NCI-H146 (cell line): ENCODE measurements at regions not wholly inside any gene's neighbourhood (a gene's known extent, or its start where the extent isn't known, plus 50 kb on each side); places are given as distances from the start of the nearest gene placed in this dataset.
"Not testable (repeated sequence)": the region's sequence is repeated elsewhere in the genome, so short reads cannot be mapped to it uniquely, and the experiment has no call there.

Experiments used
- DNase-seq: peaks from one replicate; lab custom pipeline; 2025; lab: John Stamatoyannopoulos, UW

DNA sequence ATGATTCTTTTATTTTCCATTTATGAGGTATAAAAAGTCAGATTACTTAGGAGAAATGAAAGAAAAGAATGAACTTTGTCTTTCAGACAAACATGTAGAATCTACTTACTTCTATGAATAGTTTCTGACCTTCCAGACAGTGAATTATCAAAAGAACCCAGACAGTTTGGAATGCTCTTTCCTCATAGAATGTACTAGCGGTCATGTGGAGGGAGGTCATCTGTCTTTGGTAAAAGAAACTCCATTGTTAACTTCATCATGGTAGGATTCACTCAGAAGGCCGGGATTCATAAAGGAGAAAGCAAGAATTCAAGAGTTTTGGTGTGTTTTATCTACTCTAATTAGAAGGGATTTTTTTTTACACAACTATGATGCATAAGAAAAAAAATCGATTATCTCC, 144.8 kb upstream of the ZNF804B start:
- DNase-seq: no peak

GRCh38 chr7:88610942-88611341, 148.6 kb upstream of the ZNF804B start:
- DNase-seq: no peak

DNA sequence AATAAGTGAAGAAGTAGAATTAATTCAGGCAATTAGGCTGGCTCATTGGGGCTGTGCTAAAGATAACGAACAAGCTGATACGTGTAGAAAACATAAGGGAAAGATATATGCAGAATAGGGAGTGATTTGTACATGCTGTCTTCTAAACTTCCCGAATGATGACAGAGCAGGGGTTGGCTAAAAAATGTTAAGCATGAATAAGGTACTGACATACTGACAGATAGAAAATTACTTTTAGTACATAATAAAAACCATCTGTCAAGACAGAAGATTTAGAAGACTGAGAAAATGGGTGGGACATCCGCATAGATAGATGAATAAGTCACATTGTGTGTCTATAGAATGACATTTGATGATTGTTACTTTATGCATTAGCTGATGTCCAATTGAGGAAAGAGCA, 158.8 kb upstream of the ZNF804B start:
- DNase-seq: no peak

DNA sequence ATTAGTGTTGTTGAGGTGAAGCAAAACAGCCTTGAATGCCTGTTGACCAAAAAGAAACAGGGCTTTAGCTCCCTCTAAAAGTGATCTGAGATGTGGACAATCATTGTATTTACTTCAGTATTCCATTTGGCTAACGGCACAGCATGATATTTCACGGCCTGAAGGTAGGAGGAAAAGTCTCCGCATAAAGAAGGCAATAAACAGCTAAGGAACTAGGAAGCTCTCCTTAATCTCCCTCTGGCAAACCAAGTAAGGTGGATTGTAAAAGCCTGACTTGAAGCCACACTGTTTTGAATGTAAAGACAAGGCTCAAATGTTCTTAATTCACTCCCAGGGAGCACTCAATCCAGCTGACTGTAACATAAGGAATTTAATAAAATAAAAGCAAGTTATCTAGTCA, 160.0 kb upstream of the ZNF804B start:
- DNase-seq: no peak

- no peak for DNase-seq
Measured at GRCh38 chr7:88597941-88598425, 161.5 kb upstream of the ZNF804B start.

DNA sequence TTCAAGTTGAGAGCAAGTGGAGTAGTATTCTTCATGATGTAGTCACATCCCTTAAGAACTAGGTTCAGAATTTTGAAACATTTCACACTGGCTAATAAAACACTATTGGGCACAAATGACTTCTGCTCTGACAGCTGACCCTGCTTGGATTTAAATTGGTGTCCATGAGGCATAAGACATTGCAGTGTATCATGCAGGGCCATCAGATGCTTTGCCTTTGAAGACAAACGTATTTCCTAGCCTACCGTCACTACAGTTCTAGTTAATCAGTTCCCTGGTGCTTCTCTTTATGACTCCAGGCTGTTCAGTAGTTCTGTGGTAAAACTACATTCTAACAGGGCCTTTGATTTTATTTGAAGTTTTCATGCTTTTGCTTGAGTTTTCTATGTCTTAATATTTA, 168.5 kb upstream of the ZNF804B start:
- no peak for DNase-seq

DNA sequence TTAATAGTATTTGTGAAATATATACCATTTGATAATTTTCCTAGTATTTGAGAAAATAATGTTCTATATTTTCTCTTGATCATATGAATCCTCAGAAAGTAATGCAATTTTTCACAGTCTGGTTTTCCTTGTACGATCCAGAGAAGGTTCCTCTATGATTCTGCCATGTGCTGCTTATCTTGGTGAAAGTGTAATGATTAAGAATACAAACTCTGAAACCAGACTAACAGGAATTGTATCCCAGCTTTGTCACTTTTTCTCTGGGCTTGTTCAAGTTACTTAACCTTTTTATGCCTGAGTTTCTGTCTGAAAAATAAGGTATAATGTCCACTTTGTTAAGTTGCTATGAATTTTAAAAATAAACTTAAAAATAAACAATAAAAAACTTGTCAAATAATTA, 169.6 kb upstream of the ZNF804B start:
- DNase-seq: no peak

- DNase-seq: no peak
Measured at GRCh38 chr7:88586890-88587289, 172.6 kb upstream of the ZNF804B start.

DNA sequence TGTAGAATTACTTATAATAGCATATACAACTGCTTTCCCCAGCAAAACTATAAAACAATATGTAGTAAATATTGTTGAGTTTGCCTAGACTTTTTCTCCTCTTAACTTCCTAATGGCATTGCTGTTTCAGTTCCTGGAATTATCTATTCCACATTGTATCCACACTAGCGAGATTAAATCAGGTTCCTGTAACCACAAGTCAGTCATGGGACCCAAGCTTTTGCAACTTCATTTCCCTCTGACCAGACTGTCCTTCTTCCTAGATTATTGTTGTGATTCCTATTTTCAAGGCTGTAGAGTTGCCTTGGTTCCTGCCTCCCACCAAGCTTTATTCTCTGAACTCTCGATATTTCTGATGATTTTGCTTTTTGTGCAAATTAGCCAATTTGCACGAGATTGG, 173.3 kb upstream of the ZNF804B start:
- no peak for DNase-seq

GRCh38 chr7:88576720-88577119, 182.8 kb upstream of the ZNF804B start:
- DNase-seq: no peak

DNA sequence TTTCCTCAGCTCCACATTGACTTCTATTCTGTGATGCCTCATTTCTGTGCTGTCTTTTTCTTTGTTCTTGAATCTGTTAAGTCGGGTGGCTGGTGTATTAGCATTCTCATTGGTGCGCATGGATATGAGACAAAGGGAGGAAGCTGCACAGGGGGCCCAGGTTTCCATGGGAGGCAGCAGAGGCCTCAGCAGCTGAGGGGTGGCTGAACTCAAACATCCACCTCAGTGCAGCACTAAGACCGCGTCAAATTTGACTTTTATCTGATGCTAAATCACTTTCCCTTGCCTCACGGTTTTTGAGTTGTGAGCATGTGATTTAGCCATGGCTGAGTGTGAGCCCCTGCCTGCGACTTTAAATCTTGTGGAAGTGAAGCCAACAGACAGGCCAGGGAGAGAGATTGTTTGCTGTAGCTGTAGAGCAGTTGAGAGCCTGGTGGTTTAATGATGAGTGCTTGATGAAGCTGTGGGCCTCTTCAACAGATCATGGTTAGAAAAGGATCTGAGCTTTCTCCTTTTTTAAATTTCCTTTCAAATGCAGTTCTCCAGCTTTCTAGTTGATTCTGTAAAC, 193.3 kb upstream of the ZNF804B start:
- DNase-seq: no peak

DNA sequence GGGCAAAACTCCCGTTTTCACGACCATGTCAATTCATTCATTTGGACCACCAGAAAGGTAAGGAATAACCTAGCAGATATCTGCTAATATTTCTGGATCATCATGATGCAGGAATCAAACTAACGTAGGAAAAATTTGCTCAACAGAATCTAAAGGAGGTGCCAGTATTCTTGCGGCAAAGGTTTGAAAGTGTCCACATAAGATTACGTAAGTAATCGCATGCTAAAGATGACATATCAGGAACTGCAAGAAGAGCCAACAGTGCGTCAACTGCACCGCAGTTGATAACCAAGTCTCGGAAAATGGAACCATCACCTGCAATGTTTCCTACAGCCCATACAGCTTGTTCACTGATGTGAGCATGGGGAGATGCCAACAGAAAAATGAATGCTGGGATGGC, 194.1 kb upstream of the ZNF804B start:
- no peak for DNase-seq

DNA sequence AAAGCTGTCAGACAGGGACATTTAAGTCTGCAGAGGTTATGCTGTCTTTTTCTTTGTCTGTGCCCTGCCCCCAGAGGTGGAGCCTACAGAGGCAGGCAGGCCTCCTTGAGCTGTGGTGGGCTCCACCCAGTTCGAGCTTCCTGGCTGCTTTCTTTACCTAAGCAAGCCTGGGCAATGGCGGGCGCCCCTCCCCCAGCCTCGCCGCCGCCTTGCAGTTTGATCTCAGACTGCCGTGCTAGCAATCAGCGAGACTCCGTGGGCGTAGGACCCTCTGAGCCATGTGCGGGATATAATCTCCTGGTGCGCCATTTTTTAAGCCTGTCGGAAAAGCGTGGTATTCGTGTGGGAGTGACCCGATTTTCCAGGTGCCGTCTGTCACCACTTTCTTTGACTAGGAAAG, 203.1 kb upstream of the ZNF804B start:
- not testable (repeated sequence) for DNase-seq

DNA sequence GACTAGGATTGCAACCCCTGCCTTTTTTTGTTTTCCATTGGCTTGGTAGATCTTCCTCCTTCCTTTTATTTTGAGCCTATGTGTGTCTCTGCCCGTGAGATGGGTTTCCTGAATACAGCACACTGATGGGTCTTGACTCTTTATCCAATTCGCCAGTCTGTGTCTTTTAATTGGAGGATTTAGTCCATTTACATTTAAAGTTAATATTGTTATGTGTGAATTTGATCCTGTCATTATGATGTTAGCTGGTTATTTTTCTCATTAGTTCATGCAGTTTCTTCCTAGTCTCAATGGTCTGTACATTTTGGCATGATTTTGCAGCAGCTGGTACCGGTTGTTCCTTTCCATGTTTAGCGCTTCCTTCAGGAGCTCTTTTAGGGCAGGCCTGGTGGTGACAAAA, 204.7 kb upstream of the ZNF804B start:
- DNase-seq: not testable (repeated sequence)

- DNase-seq: no peak
Measured at GRCh38 chr7:88548399-88548798, 211.1 kb upstream of the ZNF804B start.

DNA sequence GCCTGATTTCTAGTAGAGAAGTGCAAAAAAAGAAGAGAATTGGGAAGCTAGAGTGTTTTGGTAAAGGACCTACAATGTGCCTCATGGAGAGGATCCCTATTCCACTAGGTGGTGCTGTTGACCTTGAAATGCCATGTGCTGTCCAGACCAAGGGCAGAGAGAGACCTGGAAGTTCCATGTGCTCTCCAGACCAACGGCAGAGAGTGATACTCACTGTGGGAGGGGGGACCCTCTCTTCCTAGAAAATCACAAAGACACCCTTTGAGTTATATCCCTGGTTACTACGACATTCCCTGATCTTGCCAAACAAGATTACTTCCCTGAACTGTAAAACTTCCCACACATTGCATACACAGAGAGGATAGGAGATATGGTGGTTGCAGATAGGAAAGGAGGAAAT, 212.7 kb upstream of the ZNF804B start:
- DNase-seq: peak; percentile 0

- DNase-seq: no peak
Measured at GRCh38 chr7:88545663-88546062, 213.8 kb upstream of the ZNF804B start.

DNA sequence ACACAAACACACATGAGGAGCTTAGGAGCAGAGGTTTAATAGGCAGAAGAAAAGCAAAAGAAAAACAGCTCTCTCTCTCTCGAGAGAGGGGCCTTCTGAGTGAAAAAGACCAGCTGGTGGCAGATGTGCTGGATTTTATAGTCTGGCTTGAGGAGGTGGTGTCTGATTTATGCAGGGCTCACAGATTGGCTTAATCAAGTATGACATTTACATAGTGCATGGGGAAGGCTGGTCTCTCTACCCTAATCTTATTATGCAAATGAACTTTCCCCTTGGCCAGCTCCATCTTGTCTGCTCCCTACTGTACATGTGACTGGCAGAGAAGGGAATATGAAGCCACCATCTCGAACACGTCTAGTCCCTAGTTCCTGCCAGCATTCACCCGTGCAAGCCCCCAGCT, 219.5 kb upstream of the ZNF804B start:
- no peak for DNase-seq

DNA sequence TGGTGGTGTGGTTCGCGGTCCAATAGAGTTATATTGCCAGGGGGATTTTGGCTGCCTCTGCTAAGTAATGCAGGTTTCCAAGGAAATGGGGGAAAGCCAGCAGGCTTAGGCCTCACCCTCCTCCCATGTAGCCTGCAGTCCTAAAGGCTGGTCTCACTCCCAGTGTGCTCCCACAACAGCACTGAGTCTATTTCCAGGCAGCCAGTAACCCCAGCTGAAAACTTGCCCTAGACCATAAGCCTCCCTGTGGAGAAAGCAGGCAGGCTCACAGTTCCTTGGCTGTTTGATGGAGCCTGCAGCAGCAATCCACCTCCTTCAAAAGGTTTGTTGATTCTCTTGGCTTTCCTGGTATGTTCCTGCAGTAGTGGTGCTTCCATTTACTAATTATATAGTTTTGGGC, 220.0 kb upstream of the ZNF804B start:
- DNase-seq: no peak

- no peak for DNase-seq
Measured at GRCh38 chr7:88523645-88524044, 217.0 kb upstream of the STEAP4 start.

DNA sequence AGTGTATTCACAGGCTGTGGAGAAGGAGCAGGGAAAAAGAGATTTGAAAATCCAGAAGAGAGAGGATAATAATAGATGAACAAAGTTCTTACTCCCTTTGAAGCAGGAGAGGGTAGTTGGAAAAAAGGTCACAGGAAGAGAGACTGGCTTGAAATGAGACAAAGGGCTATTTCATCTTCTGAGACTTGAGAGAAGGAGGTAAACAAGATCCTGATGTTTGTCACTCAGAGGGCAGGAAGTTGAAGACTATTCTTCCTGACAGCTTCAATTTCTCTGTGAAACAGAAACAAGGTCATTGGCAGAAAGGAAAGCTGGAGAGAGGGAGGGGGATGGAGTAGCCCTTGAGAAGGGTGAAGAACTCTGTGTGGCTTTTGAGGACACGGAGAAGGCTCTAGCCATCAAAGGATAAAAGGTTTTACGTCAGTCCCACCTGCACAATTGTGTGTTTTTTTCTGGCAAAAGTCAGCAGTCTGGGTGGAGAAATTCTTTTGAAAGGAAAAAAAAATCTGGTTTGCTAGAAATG, 216.1 kb upstream of the STEAP4 start:
- DNase-seq: no peak

DNA sequence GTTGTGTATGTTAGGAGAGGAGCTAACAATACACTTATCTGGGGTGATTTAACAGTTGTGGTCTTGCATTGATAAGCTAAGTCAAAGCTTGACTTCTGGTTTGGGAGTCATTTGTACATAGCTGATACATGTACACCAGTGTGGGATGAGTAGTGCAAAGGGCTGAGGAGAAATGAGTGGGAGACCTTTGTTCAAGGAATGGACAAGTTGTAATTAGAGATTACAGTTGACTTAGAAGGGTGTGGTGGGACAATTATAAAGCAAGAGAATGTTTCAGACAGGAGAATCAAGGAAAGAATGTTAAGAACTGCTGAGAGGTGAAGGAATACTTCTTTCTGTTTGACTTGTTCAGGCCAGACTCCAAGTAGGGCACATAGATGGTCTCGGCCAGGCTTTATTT, 209.7 kb upstream of the STEAP4 start:
- DNase-seq: no peak

GRCh38 chr7:88515301-88515700, 208.6 kb upstream of the STEAP4 start:
- no peak for DNase-seq

- DNase-seq: no peak
Measured at GRCh38 chr7:88509341-88509740, 202.6 kb upstream of the STEAP4 start.
